ENCODE measurements at regions not wholly inside any gene's neighbourhood (a gene's known extent, or its start where the extent isn't known, plus 50 kb on each side); places are given as distances from the start of the nearest gene placed in this dataset.

- Histone ChIP-seq H3K4me1 (ENCODE audit: insufficient read depth, low read length) (peaks cover 4% of the 10 kb centered on the region), H3K9ac (ENCODE audit: low read length) (no peak overlapping the region), H3K27me3 (ENCODE audit: control insufficient read depth in 1 of 2, insufficient read depth in 2 of 2, low read length in 2 of 2) (no peaks in the 10 kb centered on the region), H3K4me3 (ENCODE audit: low read depth in 1 of 2, low read length in 2 of 2) (no peak overlapping the region), H3K27ac (ENCODE audit: low read depth, low read length) (no peak overlapping the region), H3K36me3 (ENCODE audit: insufficient read depth, low read length) (no peaks in the 10 kb centered on the region), H3K9me3 (ENCODE audit: low read length) (no peaks in the 10 kb centered on the region)
Measured at GRCh38 chr9:99403371-99403770, 181.3 kb downstream of the SEC61B start.

GRCh38 chr9:99405359-99405758, 183.3 kb downstream of the SEC61B start:
- Histone ChIP-seq H3K9me3 (ENCODE audit: low read length) (no peaks in the 10 kb centered on the region), H3K9ac (ENCODE audit: low read length) (no peak overlapping the region), H3K4me1 (ENCODE audit: insufficient read depth, low read length) (peaks cover 4% of the 10 kb centered on the region), H3K4me3 (ENCODE audit: low read depth in 1 of 2, low read length in 2 of 2) (no peak overlapping the region), H3K27me3 (ENCODE audit: control insufficient read depth in 1 of 2, insufficient read depth in 2 of 2, low read length in 2 of 2) (no peaks in the 10 kb centered on the region), H3K36me3 (ENCODE audit: insufficient read depth, low read length) (no peaks in the 10 kb centered on the region), H3K27ac (ENCODE audit: low read depth, low read length) (no peak overlapping the region)

GRCh38 chr9:99406939-99407338, 184.9 kb downstream of the SEC61B start:
- H3K9me3 ChIP-seq (ENCODE audit: low read length), result no peaks in the 10 kb centered on the region
- no peaks in the 10 kb centered on the region for H3K27me3 ChIP-seq (ENCODE audit: control insufficient read depth in 1 of 2, insufficient read depth in 2 of 2, low read length in 2 of 2)
- no peak overlapping the region for H3K4me3 ChIP-seq (ENCODE audit: low read depth in 1 of 2, low read length in 2 of 2)
- no peak overlapping the region for H3K9ac ChIP-seq (ENCODE audit: low read length)
- no peak overlapping the region for H3K27ac ChIP-seq (ENCODE audit: low read depth, low read length)
- H3K36me3 ChIP-seq (ENCODE audit: insufficient read depth, low read length), result no peaks in the 10 kb centered on the region
- H3K4me1 ChIP-seq (ENCODE audit: insufficient read depth, low read length), result peaks cover 4% of the 10 kb centered on the region

- Histone ChIP-seq H3K27me3 (ENCODE audit: control insufficient read depth in 1 of 2, insufficient read depth in 2 of 2, low read length in 2 of 2) (no peaks in the 10 kb centered on the region), H3K36me3 (ENCODE audit: insufficient read depth, low read length) (no peaks in the 10 kb centered on the region), H3K4me3 (ENCODE audit: low read depth in 1 of 2, low read length in 2 of 2) (no peak overlapping the region), H3K4me1 (ENCODE audit: insufficient read depth, low read length) (no peaks in the 10 kb centered on the region), H3K9me3 (ENCODE audit: low read length) (no peaks in the 10 kb centered on the region), H3K27ac (ENCODE audit: low read depth, low read length) (no peak overlapping the region), H3K9ac (ENCODE audit: low read length) (no peak overlapping the region)
Measured at GRCh38 chr9:99411068-99411467, 189.0 kb downstream of the SEC61B start.

- Histone ChIP-seq H3K4me1 (ENCODE audit: insufficient read depth, low read length) (no peaks in the 10 kb centered on the region), H3K27me3 (ENCODE audit: control insufficient read depth in 1 of 2, insufficient read depth in 2 of 2, low read length in 2 of 2) (no peaks in the 10 kb centered on the region), H3K4me3 (ENCODE audit: low read depth in 1 of 2, low read length in 2 of 2) (no peak overlapping the region), H3K9me3 (ENCODE audit: low read length) (no peaks in the 10 kb centered on the region), H3K27ac (ENCODE audit: low read depth, low read length) (no peak overlapping the region), H3K36me3 (ENCODE audit: insufficient read depth, low read length) (no peaks in the 10 kb centered on the region), H3K9ac (ENCODE audit: low read length) (no peak overlapping the region)
Measured at GRCh38 chr9:99411479-99412115, 189.5 kb downstream of the SEC61B start.

- Histone ChIP-seq H3K4me3 (ENCODE audit: low read depth in 1 of 2, low read length in 2 of 2) (no peak overlapping the region), H3K36me3 (ENCODE audit: insufficient read depth, low read length) (no peaks in the 10 kb centered on the region), H3K27ac (ENCODE audit: low read depth, low read length) (no peak overlapping the region), H3K4me1 (ENCODE audit: insufficient read depth, low read length) (no peaks in the 10 kb centered on the region), H3K9me3 (ENCODE audit: low read length) (no peaks in the 10 kb centered on the region), H3K27me3 (ENCODE audit: control insufficient read depth in 1 of 2, insufficient read depth in 2 of 2, low read length in 2 of 2) (no peaks in the 10 kb centered on the region), H3K9ac (ENCODE audit: low read length) (no peak overlapping the region)
Measured at GRCh38 chr9:99412606-99413005, 190.5 kb downstream of the SEC61B start.

GRCh38 chr9:99414321-99414720, 192.2 kb downstream of the SEC61B start:
- H3K9me3 ChIP-seq (ENCODE audit: low read length), result no peaks in the 10 kb centered on the region
- H3K4me3 ChIP-seq (ENCODE audit: low read depth in 1 of 2, low read length in 2 of 2), result no peak overlapping the region
- H3K4me1 ChIP-seq (ENCODE audit: insufficient read depth, low read length), result no peaks in the 10 kb centered on the region
- no peaks in the 10 kb centered on the region for H3K27me3 ChIP-seq (ENCODE audit: control insufficient read depth in 1 of 2, insufficient read depth in 2 of 2, low read length in 2 of 2)
- no peaks in the 10 kb centered on the region for H3K36me3 ChIP-seq (ENCODE audit: insufficient read depth, low read length)
- H3K9ac ChIP-seq (ENCODE audit: low read length), result no peak overlapping the region
- no peak overlapping the region for H3K27ac ChIP-seq (ENCODE audit: low read depth, low read length)

- Histone ChIP-seq H3K4me3 (ENCODE audit: low read depth in 1 of 2, low read length in 2 of 2) (no peak overlapping the region), H3K9ac (ENCODE audit: low read length) (no peak overlapping the region), H3K4me1 (ENCODE audit: insufficient read depth, low read length) (no peaks in the 10 kb centered on the region), H3K27ac (ENCODE audit: low read depth, low read length) (no peak overlapping the region), H3K9me3 (ENCODE audit: low read length) (no peaks in the 10 kb centered on the region), H3K36me3 (ENCODE audit: insufficient read depth, low read length) (no peaks in the 10 kb centered on the region), H3K27me3 (ENCODE audit: control insufficient read depth in 1 of 2, insufficient read depth in 2 of 2, low read length in 2 of 2) (no peaks in the 10 kb centered on the region)
Measured at GRCh38 chr9:99415606-99416005, 193.5 kb downstream of the SEC61B start.

- no peaks in the 10 kb centered on the region for H3K4me1 ChIP-seq (ENCODE audit: insufficient read depth, low read length)
- H3K27ac ChIP-seq (ENCODE audit: low read depth, low read length), result no peak overlapping the region
- H3K9me3 ChIP-seq (ENCODE audit: low read length), result no peaks in the 10 kb centered on the region
- no peaks in the 10 kb centered on the region for H3K27me3 ChIP-seq (ENCODE audit: control insufficient read depth in 1 of 2, insufficient read depth in 2 of 2, low read length in 2 of 2)
- H3K36me3 ChIP-seq (ENCODE audit: insufficient read depth, low read length), result no peaks in the 10 kb centered on the region
- no peak overlapping the region for H3K4me3 ChIP-seq (ENCODE audit: low read depth in 1 of 2, low read length in 2 of 2)
- H3K9ac ChIP-seq (ENCODE audit: low read length), result no peak overlapping the region
Measured at GRCh38 chr9:99416007-99416406, 193.9 kb downstream of the SEC61B start.

- Histone ChIP-seq H3K4me1 (ENCODE audit: insufficient read depth, low read length) (no peaks in the 10 kb centered on the region), H3K9ac (ENCODE audit: low read length) (no peak overlapping the region), H3K36me3 (ENCODE audit: insufficient read depth, low read length) (no peaks in the 10 kb centered on the region), H3K9me3 (ENCODE audit: low read length) (no peaks in the 10 kb centered on the region), H3K4me3 (ENCODE audit: low read depth in 1 of 2, low read length in 2 of 2) (no peak overlapping the region), H3K27ac (ENCODE audit: low read depth, low read length) (no peak overlapping the region), H3K27me3 (ENCODE audit: control insufficient read depth in 1 of 2, insufficient read depth in 2 of 2, low read length in 2 of 2) (no peaks in the 10 kb centered on the region)
Measured at GRCh38 chr9:99419070-99419469, 197.0 kb downstream of the SEC61B start.

GRCh38 chr9:99421369-99421768, 199.3 kb downstream of the SEC61B start:
- Histone ChIP-seq H3K4me3 (ENCODE audit: low read depth in 1 of 2, low read length in 2 of 2) (no peak overlapping the region), H3K36me3 (ENCODE audit: insufficient read depth, low read length) (no peaks in the 10 kb centered on the region), H3K4me1 (ENCODE audit: insufficient read depth, low read length) (no peaks in the 10 kb centered on the region)

GRCh38 chr9:99425124-99425523, 203.0 kb downstream of the SEC61B start:
- Histone ChIP-seq H3K9ac (ENCODE audit: low read length) (no peak overlapping the region), H3K4me3 (ENCODE audit: low read depth in 1 of 2, low read length in 2 of 2) (no peak overlapping the region), H3K27ac (ENCODE audit: low read depth, low read length) (no peak overlapping the region), H3K27me3 (ENCODE audit: control insufficient read depth in 1 of 2, insufficient read depth in 2 of 2, low read length in 2 of 2) (no peaks in the 10 kb centered on the region), H3K36me3 (ENCODE audit: insufficient read depth, low read length) (no peaks in the 10 kb centered on the region), H3K4me1 (ENCODE audit: insufficient read depth, low read length) (no peaks in the 10 kb centered on the region), H3K9me3 (ENCODE audit: low read length) (no peaks in the 10 kb centered on the region)

More at GRCh38 chr9:99421369-99421768, 199.3 kb downstream of the SEC61B start:
- H3K27me3 ChIP-seq (ENCODE audit: control insufficient read depth in 1 of 2, insufficient read depth in 2 of 2, low read length in 2 of 2), result no peaks in the 10 kb centered on the region
- no peak overlapping the region for H3K27ac ChIP-seq (ENCODE audit: low read depth, low read length)
- no peak overlapping the region for H3K9ac ChIP-seq (ENCODE audit: low read length)
- no peaks in the 10 kb centered on the region for H3K9me3 ChIP-seq (ENCODE audit: low read length)

Data from muscle layer of colon (tissue), 2 donors.